Nucleus accumbens (tissue), 56 donors: ENCODE measurements at regions not wholly inside any gene's neighbourhood (a gene's known extent, or its start where the extent isn't known, plus 50 kb on each side); places are given as distances from the start of the nearest gene placed in this dataset.
A peak's percentile ranks its signal among the peaks of the same experiment; 100 is the strongest.
"Not testable (repeated sequence)": the region's sequence is repeated elsewhere in the genome, so short reads cannot be mapped to it uniquely, and the experiment has no call there.

Source experiments
- DNase-seq, 56 donors: peaks; one replicate each; lab custom pipeline; 2025; lab: John Stamatoyannopoulos, UW

- no peak for DNase-seq
Observed at GRCh38 chr10:128178302-128178958, 52.2 kb upstream of the MKI67 start.

- no peak for DNase-seq
Observed at GRCh38 chr10:128180843-128181242, 54.6 kb upstream of the MKI67 start.

- no peak for DNase-seq
Observed at GRCh38 chr10:128185627-128186026, 59.4 kb upstream of the MKI67 start.

GRCh38 chr10:128186959-128187787 lies 61.0 kb upstream of the MKI67 start:
- peak in 4 of 56 donors; percentile 4 to 8 (median 4) for DNase-seq

GRCh38 chr10:128187788-128188185 lies 61.6 kb upstream of the MKI67 start:
- no peak for DNase-seq

GRCh38 chr10:128189176-128189575 lies 63.0 kb upstream of the MKI67 start:
- DNase-seq = no peak

- no peak for DNase-seq
Observed at GRCh38 chr10:128191847-128192246, 65.6 kb upstream of the MKI67 start.

- DNase-seq = not testable (repeated sequence)
Observed at GRCh38 chr10:128201826-128202225, 75.6 kb upstream of the MKI67 start.

GRCh38 chr10:128203028-128203427 lies 76.8 kb upstream of the MKI67 start:
- no peak for DNase-seq

- DNase-seq = not testable (repeated sequence)
Observed at GRCh38 chr10:128205591-128205990, 79.4 kb upstream of the MKI67 start.

GRCh38 chr10:128206676-128207075 lies 80.5 kb upstream of the MKI67 start:
- DNase-seq = no peak

GRCh38 chr10:128209862-128210214 lies 83.6 kb upstream of the MKI67 start:
- DNase-seq = no peak

GRCh38 chr10:128210215-128211063 lies 84.2 kb upstream of the MKI67 start:
- peak in 41 of 56 donors; percentile 5 to 72 (median 27) for DNase-seq

- DNase-seq = no peak
Observed at GRCh38 chr10:128211064-128211504, 84.9 kb upstream of the MKI67 start.

GRCh38 chr10:128211953-128212727 lies 85.9 kb upstream of the MKI67 start:
- DNase-seq = peak in 49 of 56 donors; percentile 6 to 84 (median 46)

- DNase-seq = no peak
Observed at GRCh38 chr10:128213156-128213555, 86.9 kb upstream of the MKI67 start.

- no peak for DNase-seq
Observed at GRCh38 chr10:128215733-128216132, 89.5 kb upstream of the MKI67 start.

GRCh38 chr10:128217136-128217535 lies 90.9 kb upstream of the MKI67 start:
- no peak for DNase-seq

GRCh38 chr10:128218161-128218560 lies 91.9 kb upstream of the MKI67 start:
- DNase-seq = no peak

GRCh38 chr10:128219295-128219694 lies 93.1 kb upstream of the MKI67 start:
- peak in 1 of 56 donors; percentile 14 for DNase-seq
